ENCODE measurements at regions not wholly inside any gene's neighbourhood (a gene's known extent, or its start where the extent isn't known, plus 50 kb on each side); places are given as distances from the start of the nearest gene placed in this dataset.
"Not testable (repeated sequence)": the region's sequence is repeated elsewhere in the genome, so short reads cannot be mapped to it uniquely, and the experiment has no call there.

DNA sequence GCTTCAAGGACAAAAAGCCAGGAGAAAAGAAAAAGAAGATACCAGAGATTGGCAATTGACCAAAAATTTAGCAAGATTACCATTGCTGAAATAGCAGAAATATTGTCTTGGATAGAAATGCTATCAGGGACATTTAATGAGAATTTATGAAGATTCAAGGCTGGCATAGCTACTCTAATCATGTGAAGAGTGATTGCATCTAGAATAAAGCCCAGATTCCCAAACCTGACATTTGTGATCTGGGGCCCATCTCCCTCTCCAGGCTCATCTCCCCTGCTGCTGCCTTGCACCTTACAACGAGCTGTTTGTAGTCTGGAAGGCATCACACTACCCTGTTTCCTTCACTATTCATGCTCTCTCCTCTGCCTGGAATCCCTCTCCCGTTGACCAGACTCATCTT lies 114.5 kb downstream of the C9orf152 start:
- DNase-seq (no peak), ATAC-seq (ENCODE audit: poor library complexity) (no peak)
- intact Hi-C loops (cut with DNase I), result no loop called here

DNA sequence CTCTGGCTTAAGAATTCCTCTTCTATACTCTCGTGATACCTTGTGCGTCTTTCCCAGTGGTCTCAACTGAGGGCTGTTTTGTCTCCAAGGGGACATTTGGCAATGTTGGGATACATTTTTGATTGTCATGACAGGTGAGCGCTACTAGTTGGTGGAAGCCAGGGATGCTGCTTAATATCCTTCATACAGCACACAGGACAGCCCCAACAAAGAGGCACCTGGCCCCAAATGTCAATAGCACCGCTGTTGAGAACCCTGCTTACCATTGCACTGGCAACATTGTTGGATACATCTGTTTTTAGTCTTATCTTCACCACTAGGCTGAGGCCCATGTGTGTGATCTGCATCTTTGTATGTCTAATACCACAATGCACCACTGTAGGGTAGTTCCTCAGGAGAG lies 114.1 kb downstream of the C9orf152 start:
- ATAC-seq (ENCODE audit: poor library complexity) (no peak), DNase-seq (no peak)
- intact Hi-C loops (cut with DNase I), result no loop called here

DNA sequence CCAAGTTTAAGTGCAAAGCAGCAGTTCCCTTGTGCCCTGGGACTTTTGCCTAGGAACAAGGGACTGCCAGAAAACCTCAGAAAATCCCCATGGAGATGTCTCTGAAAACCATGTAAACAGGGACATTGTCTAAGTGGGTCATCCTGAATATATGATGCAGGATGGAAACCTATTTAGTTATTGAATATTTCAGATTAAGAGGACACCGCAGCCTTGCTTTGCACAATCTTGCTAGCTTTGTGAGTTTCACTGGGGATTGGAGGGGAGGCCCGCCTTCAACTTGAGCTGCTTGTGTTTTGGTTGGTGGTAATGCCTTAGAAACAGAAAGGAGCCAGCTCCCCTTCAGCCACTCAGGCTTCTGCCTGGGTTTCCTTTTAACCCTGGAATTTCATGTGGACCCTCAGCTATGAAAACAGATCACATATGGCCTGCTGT lies 112.8 kb downstream of the C9orf152 start:
- ATAC-seq (ENCODE audit: poor library complexity) (no peak), DNase-seq (no peak)
- intact Hi-C loops (cut with DNase I), result no loop called here

DNA sequence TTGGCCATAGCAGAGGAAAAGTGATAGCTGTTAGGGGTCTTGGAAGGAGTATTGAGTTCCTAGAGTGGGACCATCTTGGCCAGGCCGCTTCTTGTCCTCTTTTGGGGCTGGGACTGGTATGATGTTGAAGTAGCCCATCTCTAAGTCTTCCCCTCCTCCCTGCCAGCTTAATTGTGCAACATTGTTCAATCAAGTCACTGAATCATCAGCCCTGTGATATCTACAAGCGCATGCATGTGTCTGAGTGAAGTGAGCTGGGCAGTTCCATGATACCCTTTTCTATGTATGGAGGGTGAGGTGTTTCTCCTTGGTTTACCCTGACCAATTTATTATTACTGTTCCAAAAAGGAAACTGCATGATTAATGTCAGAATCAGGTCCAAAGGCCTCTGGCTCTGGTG lies 112.2 kb downstream of the C9orf152 start:
- ATAC-seq (ENCODE audit: poor library complexity) (no peak), DNase-seq (no peak)
- intact Hi-C loops (cut with DNase I), result no loop called here

DNA sequence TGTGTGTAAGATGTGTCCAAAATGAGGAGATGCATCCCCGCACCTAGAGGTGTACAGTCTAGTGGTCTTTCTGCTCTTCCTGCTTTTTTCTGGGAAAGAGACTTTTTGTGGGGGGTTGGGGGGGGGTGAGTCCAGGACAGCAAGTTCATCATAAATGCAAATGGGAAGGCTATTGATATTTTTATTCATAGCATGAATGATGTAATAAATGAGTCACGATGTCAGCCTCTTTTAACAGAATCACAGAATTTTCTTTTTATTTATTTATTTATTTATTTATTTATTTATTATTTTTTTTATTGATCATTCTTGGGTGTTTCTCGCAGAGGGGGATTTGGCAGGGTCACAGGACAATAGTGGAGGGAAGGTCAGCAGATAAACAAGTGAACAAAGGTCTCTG lies 111.3 kb downstream of the C9orf152 start:
- intact Hi-C loops (cut with DNase I); DNase-seq; ATAC-seq (ENCODE audit: poor library complexity): not testable (repeated sequence)

DNA sequence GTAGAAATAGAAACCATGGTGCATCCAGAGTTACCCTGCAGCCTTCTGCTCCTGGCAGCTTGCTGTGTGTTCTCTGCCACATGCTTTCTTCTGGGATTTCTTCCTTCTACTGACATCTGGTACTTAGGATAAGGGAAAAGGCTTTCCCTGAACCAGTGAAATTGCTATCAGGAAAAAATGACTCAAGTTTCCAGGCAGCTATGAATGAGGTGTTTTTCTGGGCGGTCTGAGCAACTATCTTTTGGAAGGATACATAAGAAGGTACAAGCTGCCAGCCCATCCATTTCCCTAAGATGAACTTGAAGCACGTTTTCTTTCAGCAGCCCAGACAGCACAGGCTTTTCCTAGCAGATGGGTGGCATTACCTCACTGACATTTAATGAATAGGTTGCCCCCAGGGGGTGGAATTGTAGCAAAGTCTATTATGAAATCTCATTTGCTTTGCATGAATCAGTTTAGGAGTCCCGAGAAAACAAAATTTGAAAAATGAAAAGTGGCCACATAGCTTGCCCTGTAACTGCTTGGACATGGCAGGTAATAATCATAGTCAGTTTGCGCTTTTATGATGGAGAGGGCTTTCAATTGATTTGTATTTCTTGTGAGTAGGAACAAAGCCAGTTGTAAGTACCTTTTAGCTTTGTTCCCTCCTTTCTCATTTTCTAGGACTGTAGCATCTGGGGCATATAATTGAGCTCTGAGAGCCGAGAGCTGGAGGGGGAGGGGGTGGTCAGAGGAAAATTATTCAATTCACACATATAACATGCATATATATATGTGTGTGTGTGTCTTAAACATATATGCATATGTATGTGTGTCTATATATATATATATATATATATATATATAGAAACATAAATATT lies 108.5 kb downstream of the C9orf152 start:
- intact Hi-C loops (cut with DNase I), result no loop called here
- ATAC-seq (ENCODE audit: poor library complexity) (peak; percentile 27), DNase-seq (no peak)

DNA sequence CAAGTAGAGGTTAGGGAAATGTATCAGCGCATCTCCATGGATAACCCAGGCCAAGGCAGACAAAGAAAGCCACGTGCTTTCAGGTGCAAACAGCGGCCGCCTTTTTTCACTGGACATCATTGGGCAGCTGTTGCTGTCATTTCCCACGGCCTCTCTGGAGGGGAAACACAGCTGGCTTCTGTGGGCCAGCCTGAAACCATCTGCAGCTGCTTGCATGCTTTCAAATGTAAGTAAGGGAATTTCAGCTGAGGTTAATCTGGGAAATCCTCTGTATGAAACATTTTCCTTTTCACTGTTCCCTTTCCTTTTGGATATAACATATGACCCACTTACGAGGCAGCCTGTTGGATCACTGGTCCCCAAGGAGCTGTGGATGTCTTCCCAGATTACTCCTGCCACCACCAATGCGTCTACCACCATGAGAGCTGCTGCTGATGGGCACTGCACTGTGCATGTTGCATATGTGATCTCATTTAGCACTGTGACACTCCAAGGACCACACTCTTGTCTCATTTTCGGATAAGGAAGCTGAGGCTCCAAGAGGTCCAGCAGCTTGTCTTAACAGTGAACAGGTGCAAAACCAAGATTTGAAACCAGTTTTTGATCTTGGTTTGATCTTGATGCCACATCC lies 106.3 kb downstream of the C9orf152 start:
- DNase-seq (no peak), ATAC-seq (ENCODE audit: poor library complexity) (peak; percentile 36)
- intact Hi-C loops (cut with DNase I), result no loop called here

DNA sequence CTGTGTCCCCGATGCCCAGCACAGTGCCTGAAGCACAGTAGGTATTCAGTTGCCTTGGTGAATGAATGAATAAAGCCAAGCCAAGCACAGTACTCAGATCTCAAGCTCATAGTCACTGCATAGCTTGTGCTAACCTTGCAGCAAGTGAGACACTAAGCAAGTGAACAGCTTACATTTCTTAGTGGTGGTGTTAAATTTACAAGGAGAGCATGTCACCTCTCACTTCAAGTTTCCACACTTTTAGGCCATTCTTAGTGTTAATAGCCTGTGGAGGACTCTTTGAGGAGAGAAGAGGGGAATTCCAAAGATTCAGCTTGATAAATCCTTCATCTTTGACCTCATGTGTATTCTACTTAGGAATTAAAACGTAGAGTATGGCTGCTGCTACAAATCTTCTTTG lies 104.7 kb downstream of the C9orf152 start:
- intact Hi-C loops (cut with DNase I), result no loop called here
- DNase-seq (no peak), ATAC-seq (ENCODE audit: poor library complexity) (no peak)

DNA sequence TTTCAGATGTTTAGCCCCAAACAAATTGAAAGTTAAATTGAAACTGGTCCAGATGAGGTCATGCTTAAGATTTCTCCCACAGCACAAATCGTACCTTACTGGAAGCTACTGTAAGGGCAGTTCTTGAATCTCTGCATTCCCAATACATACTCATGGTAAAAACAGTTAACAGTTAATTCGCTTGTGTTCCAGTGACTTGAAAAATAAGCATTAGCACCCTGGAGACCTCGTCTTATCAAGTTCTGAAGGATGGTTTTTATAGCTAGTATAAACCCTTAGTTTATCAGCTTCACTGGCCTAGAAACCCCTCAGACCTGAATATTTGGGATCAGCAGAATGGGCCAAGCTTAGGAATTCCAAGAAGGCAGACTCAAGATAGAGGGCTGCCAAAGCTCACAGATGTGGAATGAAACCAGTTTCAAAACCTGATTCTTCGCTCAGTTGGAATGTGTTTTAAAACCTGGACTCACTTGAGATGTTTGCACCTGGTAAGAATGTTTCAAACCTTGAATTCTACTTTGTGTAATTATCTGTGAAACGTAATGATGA lies 103.6 kb downstream of the C9orf152 start:
- ATAC-seq (ENCODE audit: poor library complexity) (no peak), DNase-seq (no peak)
- intact Hi-C loops (cut with DNase I), result no loop called here

DNA sequence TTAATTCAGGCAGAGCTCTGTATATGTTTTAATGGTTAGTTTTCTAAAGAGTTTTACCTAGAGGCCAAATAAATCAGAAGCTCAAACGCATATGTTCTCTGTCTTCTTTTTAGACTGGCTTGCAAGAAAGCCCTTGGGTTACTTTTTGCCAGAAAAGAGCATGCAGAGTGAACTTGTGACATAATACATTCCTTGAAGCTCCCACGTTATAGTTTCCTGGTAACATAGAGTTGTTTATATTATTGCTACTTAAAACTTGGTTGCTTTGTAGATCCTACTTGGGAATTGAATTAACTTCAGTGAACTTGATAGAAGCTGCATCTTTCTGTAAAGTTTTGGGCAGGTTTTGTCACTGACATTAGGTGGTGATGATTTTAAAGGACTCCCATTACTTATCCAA lies 102.9 kb downstream of the C9orf152 start:
- no peak for ATAC-seq (ENCODE audit: poor library complexity)
- intact Hi-C loops (cut with DNase I), result no loop called here
- DNase-seq, result no peak

DNA sequence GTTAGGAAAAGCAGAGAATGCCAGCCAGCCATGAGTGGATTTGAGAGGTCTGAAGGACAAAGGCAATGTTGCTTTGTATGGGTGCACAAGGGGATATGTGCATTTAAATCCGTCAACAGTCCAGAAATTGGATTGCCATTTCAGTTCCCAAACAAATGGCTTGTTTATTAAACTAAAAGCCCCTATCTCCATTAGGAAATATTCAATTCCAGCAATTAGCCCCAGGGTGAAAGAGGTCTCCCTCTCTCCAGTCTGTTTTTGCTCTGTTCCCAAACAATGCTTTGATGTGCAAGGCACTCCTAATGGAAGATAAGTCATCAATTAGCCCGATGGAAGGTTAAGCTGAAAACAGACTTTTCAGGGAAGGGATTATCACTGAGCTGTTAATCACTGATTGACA lies 101.3 kb downstream of the C9orf152 start:
- ATAC-seq (ENCODE audit: poor library complexity), result no peak
- no peak for DNase-seq
- intact Hi-C loops (cut with DNase I), result no loop called here

DNA sequence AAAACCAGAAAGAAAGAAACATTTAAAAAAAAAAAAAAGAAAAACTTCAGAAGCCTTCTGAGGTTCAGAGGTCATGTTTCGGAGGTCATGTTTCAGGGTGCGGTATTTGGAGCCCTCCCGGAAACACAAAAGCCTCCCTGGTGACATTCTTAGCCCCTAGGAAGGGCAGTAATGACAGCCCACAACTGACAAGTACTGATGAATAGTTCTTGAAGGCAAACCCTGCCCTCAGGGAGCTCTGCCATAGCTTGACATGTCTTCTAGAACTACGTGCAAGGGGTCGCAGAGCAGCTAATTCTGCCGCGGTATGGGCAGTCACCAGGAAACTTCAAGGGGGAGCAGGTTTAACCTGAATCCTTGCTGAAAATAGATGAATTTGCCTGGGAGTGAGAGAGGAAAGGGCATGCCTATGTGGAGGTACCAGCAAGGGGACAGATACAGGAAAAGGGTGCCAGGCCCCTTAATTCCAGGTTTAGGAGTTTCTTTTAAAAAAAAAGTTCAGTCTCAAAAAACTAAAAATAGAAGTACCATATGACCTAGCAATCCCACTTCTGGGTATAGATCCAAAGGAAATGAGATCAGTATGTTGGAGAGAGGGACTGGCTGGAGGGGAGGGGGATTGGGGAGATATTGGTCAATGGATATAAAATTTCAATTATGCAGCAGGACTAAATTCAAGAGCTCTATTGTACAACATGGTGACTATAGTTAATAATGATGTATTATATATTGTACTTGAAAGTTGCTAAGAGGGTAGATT lies 98.4 kb downstream of the C9orf152 start:
- intact Hi-C loops (cut with DNase I), result no loop called here
- ATAC-seq (ENCODE audit: poor library complexity) (no peak), DNase-seq (no peak)

DNA sequence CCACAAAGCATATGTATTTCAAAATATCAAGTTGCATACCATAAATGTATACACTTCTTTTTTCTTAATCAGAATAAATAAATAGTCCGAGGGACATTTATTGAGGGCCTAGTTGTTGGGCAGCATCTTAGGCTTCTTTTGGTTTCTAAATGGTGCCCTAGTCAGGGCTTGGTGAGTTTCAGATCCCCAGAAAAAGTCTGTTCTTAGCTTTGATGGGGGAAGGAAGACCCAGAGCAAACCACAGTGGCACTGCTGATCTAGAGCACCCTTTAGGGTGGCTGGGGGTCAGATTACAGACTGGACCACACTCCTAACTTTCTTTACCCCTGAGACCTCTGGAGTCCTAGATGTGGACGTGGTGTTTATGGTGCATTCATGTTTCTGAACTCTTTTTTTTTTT lies 97.8 kb downstream of the C9orf152 start:
- DNase-seq (no peak), ATAC-seq (ENCODE audit: poor library complexity) (no peak)
- intact Hi-C loops (cut with DNase I), result no loop called here

DNA sequence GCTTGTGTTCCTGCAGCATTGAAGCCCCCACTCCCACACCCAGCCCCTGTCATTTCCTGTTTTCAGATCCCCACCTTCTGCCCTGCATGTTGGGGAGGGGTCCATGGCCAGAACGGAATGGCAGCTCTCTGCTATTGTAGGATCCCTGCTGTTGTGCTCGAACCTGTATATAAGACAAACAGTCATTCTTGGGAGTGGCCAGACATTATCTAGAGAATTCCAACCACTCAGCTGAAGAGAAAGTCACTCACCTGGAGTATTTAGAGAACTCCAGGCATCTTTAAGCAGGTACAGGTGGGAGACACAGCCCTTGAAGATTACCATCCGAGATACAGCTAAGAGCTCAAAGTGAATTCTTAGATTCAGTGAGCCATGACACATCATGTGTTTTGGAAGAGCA lies 96.1 kb downstream of the C9orf152 start:
- intact Hi-C loops (cut with DNase I), result no loop called here
- no peak for DNase-seq
- ATAC-seq (ENCODE audit: poor library complexity), result no peak

DNA sequence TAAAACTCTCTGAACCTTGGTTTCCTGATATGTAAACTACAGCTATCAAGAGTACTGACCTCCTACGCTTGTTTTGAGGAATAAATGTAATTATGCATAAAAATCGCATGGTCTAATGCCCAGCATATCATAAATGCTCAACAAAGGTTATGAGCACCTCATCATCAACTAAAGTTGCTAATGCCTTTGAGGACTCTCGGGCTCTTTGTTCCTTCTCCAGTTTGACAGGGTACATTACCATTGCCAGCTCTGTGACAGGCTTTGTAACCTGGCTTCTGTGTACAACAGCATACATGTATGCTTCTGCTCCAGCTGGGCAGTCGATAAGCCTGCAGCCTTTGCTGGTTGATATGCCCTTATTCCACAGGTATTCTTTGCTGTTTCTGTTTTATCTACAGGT lies 95.2 kb downstream of the C9orf152 start:
- DNase-seq (no peak), ATAC-seq (ENCODE audit: poor library complexity) (no peak)
- intact Hi-C loops (cut with DNase I), result no loop called here

DNA sequence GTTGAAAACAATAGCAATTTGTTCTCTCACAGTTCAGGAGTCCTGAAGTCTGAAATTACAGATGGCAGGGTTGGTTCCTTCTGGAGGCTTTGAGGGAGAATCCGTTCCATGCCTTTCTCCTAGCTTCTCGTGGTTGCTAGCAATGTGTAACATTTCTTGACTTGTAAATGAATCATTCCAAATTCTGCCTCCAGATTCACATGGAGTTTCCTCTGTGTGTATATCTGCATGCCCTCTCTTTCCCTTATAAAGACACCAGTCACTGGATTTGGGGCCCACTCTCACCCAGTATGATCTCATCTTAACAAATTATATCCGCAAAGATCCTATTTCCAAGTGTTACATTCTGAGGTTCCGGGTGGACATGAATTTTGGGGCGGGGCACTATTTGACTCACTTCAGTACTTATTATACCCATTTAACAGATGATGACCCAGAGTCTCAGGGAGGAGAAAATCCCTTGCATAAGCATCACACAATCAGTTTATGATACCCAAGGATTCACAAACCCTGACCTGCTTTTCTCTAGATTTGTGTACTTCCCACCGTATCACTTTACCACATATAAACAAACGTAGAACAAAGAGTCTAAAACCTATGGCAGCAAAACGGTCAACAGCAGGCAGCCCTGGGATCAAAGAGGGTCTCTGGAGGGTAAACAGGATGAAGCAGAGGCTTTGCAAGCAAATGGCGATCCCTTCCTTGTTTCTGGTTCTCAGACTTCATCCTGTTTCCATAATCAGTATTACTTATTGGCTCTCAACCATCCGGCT lies 93.7 kb downstream of the C9orf152 start:
- intact Hi-C loops (cut with DNase I), result no loop called here
- no peak for DNase-seq
- peak; percentile 6 for ATAC-seq (ENCODE audit: poor library complexity)

DNA sequence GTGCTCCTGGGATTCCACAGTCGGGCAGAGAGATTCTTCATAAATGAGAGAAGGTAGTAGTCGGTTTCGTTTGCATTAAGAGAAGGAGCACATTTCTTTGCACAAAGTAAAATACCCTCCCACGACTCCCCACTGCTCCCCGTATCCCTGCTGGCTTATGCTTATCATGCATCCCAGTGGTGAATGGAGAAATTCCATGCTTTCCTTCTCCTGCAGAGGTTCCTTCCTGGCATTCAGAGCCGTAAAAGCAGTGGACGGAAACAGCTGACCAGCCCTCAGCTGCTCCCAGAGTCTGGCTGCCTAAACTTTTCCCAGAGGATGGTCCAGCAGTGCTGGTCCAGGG lies 93.1 kb downstream of the C9orf152 start:
- intact Hi-C loops (cut with DNase I), result no loop called here
- DNase-seq (no peak), ATAC-seq (ENCODE audit: poor library complexity) (peak; percentile 69)

DNA sequence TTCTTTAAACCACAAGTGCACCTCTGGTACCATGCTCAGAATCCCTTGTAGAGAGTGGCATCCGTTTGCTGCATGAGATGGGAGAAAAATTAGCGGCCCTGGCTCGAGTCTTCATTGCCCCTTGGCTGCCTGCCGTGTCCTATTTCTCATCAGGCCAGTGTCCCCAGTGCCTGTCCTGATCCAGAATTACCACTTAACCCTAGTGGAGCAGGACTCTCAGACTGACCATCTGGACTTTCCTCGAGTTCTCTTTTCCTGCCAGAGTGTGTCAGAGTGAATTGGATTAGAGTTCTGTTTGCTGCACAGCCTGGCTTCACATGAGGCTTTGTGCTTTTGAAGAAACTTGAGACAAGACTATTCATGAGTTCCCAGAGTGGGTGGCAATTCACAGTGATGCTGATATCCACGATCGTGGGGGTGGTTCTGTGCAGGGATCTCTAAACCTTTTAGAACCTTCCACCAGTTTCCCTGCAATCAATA lies 92.6 kb downstream of the C9orf152 start:
- intact Hi-C loops (cut with DNase I), result no loop called here
- ATAC-seq (ENCODE audit: poor library complexity) (peak; percentile 80), DNase-seq (peak; percentile 56)

Measured in Right ventricle myocardium superior (tissue), 1 donor.